Suprapubic skin (tissue), 4 donors: ENCODE measurements at regions not wholly inside any gene's neighbourhood (a gene's known extent, or its start where the extent isn't known, plus 50 kb on each side); places are given as distances from the start of the nearest gene placed in this dataset.
"Not testable (repeated sequence)": the region's sequence is repeated elsewhere in the genome, so short reads cannot be mapped to it uniquely, and the experiment has no call there.

ENCODE experiments used
- DNase-seq, 2 donors: peaks; one replicate each; pipeline ENCODE4 v3.0.0-alpha.2; 2019; ENCODE audit warnings: low spot score in 2 of 2
- H3K27ac ChIP-seq: fragments of 200-600 bp; sonication (generic); one replicate; pipeline ENCODE4 v1.5.1; 2019
- H3K27me3 ChIP-seq: fragments of 200-600 bp; sonication (generic); one replicate; pipeline ENCODE4 v1.5.1; 2019
- H3K36me3 ChIP-seq: fragments of 200-600 bp; sonication (generic); one replicate; pipeline ENCODE4 v1.5.1; 2019
- H3K4me1 ChIP-seq: fragments of 200-600 bp; sonication (generic); one replicate; pipeline ENCODE4 v1.5.1; 2019
- H3K4me3 ChIP-seq: fragments of 200-600 bp; sonication (generic); one replicate; pipeline ENCODE4 v1.5.1; 2019; ENCODE audit warnings: mild to moderate bottlenecking
- H3K9me3 ChIP-seq: fragments of 200-600 bp; sonication (generic); one replicate; pipeline ENCODE4 v1.5.1; 2019
- EP300 ChIP-seq: sonication (generic); formaldehyde crosslinking; IDR thresholded peaks from one replicate; pipeline ENCODE4 v1.6.1; 2017; ENCODE audit warnings: antibody characterized with exemption
- POLR2A ChIP-seq, 2 donors: fragments of 450-650 bp; IDR thresholded peaks; one replicate each; pipeline ENCODE4 v1.6.1; 2017; ENCODE audit warnings: antibody characterized with exemption in 2 of 2, mild to moderate bottlenecking in 2 of 2, moderate library complexity in 2 of 2
- POLR2AphosphoS5 ChIP-seq, 3 donors: sonication (generic); formaldehyde crosslinking; IDR thresholded peaks; one replicate each; pipeline ENCODE4 v1.6.1; 2017; ENCODE audit warnings: antibody characterized with exemption in 3 of 3
- WGBS: methylation state at CpG from one replicate; pipeline ENCODE4 v1.1.5; 2018; 5-methylcytosine and 5-hydroxymethylcytosine counted together
- TF ChIP-seq, protein P1 (sequence below), 2 donors: fragments of 200-600 bp in 1 of 2; fragments of 450-650 bp in 1 of 2; sonication (generic) in 1 of 2; IDR thresholded peaks; one replicate each; pipeline ENCODE4 v1.5.1; 2016 to 2019; ENCODE audit warnings: antibody characterized with exemption in 2 of 2, mild to moderate bottlenecking in 1 of 2, moderate library complexity in 1 of 2

DNA sequence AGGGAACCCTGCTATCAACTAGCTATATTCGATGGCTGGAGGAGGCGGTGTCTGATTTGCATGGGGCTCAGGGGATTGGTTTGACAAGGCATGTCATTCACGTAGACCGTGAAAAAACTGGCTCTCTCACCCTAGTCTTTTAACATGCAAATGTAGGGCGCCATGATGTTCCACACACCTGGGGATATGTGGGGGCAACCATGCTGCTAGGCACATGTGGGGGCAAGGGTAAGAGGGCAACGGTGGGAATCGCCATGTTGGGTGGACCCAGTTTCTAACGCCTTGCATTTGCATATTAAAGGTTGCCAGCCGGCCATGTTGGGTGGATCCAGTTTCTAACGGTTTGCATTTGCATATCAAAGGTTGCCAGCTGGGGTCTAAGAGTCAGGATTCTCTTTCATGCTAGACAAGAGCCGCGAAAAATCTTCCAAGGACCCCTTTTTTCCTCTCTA lies 419.2 kb upstream of the NFE2L3 start:
- WGBS: 72% methylated on average over 12 of the region's 12 CpGs
- no peak overlapping the region for H3K27ac ChIP-seq
- no peak overlapping the region for H3K4me3 ChIP-seq
- DNase-seq: no peak
- no peaks in the 10 kb centered on the region for H3K36me3 ChIP-seq
- no peaks in the 10 kb centered on the region for H3K27me3 ChIP-seq
- no peaks in the 10 kb centered on the region for H3K9me3 ChIP-seq
- TF ChIP-seq, protein P1, sequence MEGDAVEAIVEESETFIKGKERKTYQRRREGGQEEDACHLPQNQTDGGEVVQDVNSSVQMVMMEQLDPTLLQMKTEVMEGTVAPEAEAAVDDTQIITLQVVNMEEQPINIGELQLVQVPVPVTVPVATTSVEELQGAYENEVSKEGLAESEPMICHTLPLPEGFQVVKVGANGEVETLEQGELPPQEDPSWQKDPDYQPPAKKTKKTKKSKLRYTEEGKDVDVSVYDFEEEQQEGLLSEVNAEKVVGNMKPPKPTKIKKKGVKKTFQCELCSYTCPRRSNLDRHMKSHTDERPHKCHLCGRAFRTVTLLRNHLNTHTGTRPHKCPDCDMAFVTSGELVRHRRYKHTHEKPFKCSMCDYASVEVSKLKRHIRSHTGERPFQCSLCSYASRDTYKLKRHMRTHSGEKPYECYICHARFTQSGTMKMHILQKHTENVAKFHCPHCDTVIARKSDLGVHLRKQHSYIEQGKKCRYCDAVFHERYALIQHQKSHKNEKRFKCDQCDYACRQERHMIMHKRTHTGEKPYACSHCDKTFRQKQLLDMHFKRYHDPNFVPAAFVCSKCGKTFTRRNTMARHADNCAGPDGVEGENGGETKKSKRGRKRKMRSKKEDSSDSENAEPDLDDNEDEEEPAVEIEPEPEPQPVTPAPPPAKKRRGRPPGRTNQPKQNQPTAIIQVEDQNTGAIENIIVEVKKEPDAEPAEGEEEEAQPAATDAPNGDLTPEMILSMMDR (IDR thresholded peaks at IDR 0.05): no peak
- TF ChIP-seq EP300: no peak
- no peak for TF ChIP-seq POLR2AphosphoS5 (IDR thresholded peaks at IDR 0.05)
- TF ChIP-seq POLR2A (IDR thresholded peaks at IDR 0.05): no peak
- H3K4me1 ChIP-seq: peaks cover 14% of the 10 kb centered on the region

DNA sequence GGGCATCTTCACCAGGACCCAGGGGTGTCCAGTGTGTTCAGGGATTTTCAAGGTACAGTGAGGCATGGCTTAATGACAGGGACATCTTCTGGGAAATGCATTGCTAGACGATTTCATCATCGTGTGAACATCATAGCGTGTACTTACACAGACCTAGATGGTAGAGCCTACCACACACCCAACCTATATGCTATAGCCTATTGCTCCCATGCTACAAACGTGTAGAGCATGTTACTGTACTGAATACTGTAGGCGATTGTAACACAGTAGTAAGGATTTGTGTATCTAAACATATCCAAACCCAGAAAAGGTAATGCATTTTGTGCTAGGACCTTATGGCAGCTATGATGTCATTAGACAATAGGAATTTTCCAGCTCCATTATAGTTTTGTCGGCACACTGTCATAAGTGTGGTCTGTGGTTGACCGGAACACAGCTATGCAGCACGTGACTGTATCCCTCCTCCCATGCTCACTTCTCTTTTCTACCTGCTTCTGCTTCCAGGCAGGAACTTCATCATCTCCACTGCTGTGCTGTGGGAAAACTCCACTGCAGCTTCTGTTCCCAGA lies 416.2 kb upstream of the NFE2L3 start:
- H3K4me3 ChIP-seq: no peak overlapping the region
- no peaks in the 10 kb centered on the region for H3K27me3 ChIP-seq
- no peaks in the 10 kb centered on the region for H3K9me3 ChIP-seq
- peaks cover 14% of the 10 kb centered on the region for H3K4me1 ChIP-seq
- DNase-seq: no peak
- H3K36me3 ChIP-seq: no peaks in the 10 kb centered on the region
- WGBS: 80% methylated on average over 8 of the region's 8 CpGs
- no peak overlapping the region for H3K27ac ChIP-seq
- TF ChIP-seq, protein P1 (IDR thresholded peaks at IDR 0.05): no peak
- no peak for TF ChIP-seq POLR2A (IDR thresholded peaks at IDR 0.05)
- TF ChIP-seq POLR2AphosphoS5 (IDR thresholded peaks at IDR 0.05): no peak
- no peak for TF ChIP-seq EP300

GRCh38 chr7:25738528-25738927 lies 413.5 kb upstream of the NFE2L3 start:
- Histone ChIP-seq H3K9me3 (no peaks in the 10 kb centered on the region), H3K27me3 (no peaks in the 10 kb centered on the region), H3K27ac (no peak overlapping the region), H3K4me1 (no peaks in the 10 kb centered on the region), H3K4me3 (no peak overlapping the region), H3K36me3 (no peaks in the 10 kb centered on the region)
- no peak for DNase-seq
- TF ChIP-seq EP300 (no peak), POLR2A (IDR thresholded peaks at IDR 0.05) (no peak), POLR2AphosphoS5 (IDR thresholded peaks at IDR 0.05) (no peak)
- TF ChIP-seq, protein P1 (IDR thresholded peaks at IDR 0.05): no peak
- WGBS: 93% methylated on average over 4 of the region's 4 CpGs

- Histone ChIP-seq H3K4me3 (no peak overlapping the region), H3K27me3 (no peaks in the 10 kb centered on the region), H3K36me3 (no peaks in the 10 kb centered on the region), H3K4me1 (no peaks in the 10 kb centered on the region), H3K27ac (no peak overlapping the region), H3K9me3 (no peaks in the 10 kb centered on the region)
- 86% methylated on average over 2 of the region's 2 CpGs for whole genome bisulfite sequencing
- DNase-seq: no peak
- TF ChIP-seq, protein P1 (IDR thresholded peaks at IDR 0.05): no peak
- TF ChIP-seq EP300 (no peak), POLR2AphosphoS5 (IDR thresholded peaks at IDR 0.05) (no peak), POLR2A (IDR thresholded peaks at IDR 0.05) (no peak)
These were observed 412.9 kb upstream of the NFE2L3 start for GRCh38 chr7:25739143-25739542.

- TF ChIP-seq POLR2AphosphoS5 (IDR thresholded peaks at IDR 0.05): no peak
- TF ChIP-seq, protein P1 (IDR thresholded peaks at IDR 0.05): no peak
- DNase-seq: no peak
- H3K36me3 ChIP-seq: no peaks in the 10 kb centered on the region
- WGBS: 79% methylated on average over 3 of the region's 3 CpGs
- H3K9me3 ChIP-seq: no peaks in the 10 kb centered on the region
- H3K4me3 ChIP-seq: no peak overlapping the region
- no peak overlapping the region for H3K27ac ChIP-seq
- no peaks in the 10 kb centered on the region for H3K27me3 ChIP-seq
- H3K4me1 ChIP-seq: no peaks in the 10 kb centered on the region
These were observed 409.7 kb upstream of the NFE2L3 start for GRCh38 chr7:25742316-25742715.

- WGBS: 93% methylated on average over 28 of the region's 37 CpGs
- not testable (repeated sequence) for H3K9me3 ChIP-seq, H3K4me1 ChIP-seq, H3K36me3 ChIP-seq, H3K27me3 ChIP-seq, H3K4me3 ChIP-seq, DNase-seq, H3K27ac ChIP-seq
These were observed 408.1 kb upstream of the NFE2L3 start for GRCh38 chr7:25743670-25744451.
